ENCODE measurements at regions not wholly inside any gene's neighbourhood (a gene's known extent, or its start where the extent isn't known, plus 50 kb on each side); places are given as distances from the start of the nearest gene placed in this dataset.
A peak's percentile ranks its signal among the peaks of the same experiment; 100 is the strongest.

GRCh38 chr10:98332623-98333269, 64.8 kb upstream of the LOXL4 start:
- Mint-ChIP-seq H3K36me3 (no peaks in the 10 kb centered on the region), H3K27ac (no peak overlapping the region), H3K4me1 (no peaks in the 10 kb centered on the region), H3K4me3 (no peak overlapping the region), H3K9me3 (no peaks in the 10 kb centered on the region)
- ATAC-seq (no peak), DNase-seq (ENCODE audit: low spot score in 2 of 2) (no peak)

- H3K27ac Mint-ChIP-seq = no peak overlapping the region
- H3K9me3 Mint-ChIP-seq = no peaks in the 10 kb centered on the region
- peak; percentile 58 for ATAC-seq
- no peak for DNase-seq (ENCODE audit: low spot score in 2 of 2)
- no peak overlapping the region for H3K4me3 Mint-ChIP-seq
- H3K4me1 Mint-ChIP-seq = peaks cover under 1% of the 10 kb centered on the region
- no peaks in the 10 kb centered on the region for H3K36me3 Mint-ChIP-seq
Measured at GRCh38 chr10:98331885-98332284, 63.9 kb upstream of the LOXL4 start.

- no peaks in the 10 kb centered on the region for H3K9me3 Mint-ChIP-seq
- no peaks in the 10 kb centered on the region for H3K36me3 Mint-ChIP-seq
- peaks cover 7% of the 10 kb centered on the region for H3K4me1 Mint-ChIP-seq
- ATAC-seq (no peak), DNase-seq (ENCODE audit: low spot score in 2 of 2) (no peak)
- no peak overlapping the region for H3K4me3 Mint-ChIP-seq
- H3K27ac Mint-ChIP-seq = no peak overlapping the region
Measured at GRCh38 chr10:98330987-98331386, 63.0 kb upstream of the LOXL4 start.

GRCh38 chr10:98328640-98329039, 60.6 kb upstream of the LOXL4 start:
- Mint-ChIP-seq H3K4me1 (peaks cover 7% of the 10 kb centered on the region), H3K36me3 (no peaks in the 10 kb centered on the region), H3K4me3 (no peak overlapping the region)

GRCh38 chr10:98328163-98328562, 60.2 kb upstream of the LOXL4 start:
- ATAC-seq (no peak), DNase-seq (ENCODE audit: low spot score in 2 of 2) (no peak)
- no peak overlapping the region for H3K4me3 Mint-ChIP-seq
- H3K4me1 Mint-ChIP-seq = peaks cover 12% of the 10 kb centered on the region
- H3K27ac Mint-ChIP-seq = no peak overlapping the region
- no peaks in the 10 kb centered on the region for H3K9me3 Mint-ChIP-seq
- no peaks in the 10 kb centered on the region for H3K36me3 Mint-ChIP-seq

More at GRCh38 chr10:98328640-98329039, 60.6 kb upstream of the LOXL4 start:
- ATAC-seq (no peak), DNase-seq (ENCODE audit: low spot score in 2 of 2) (no peak)
- Mint-ChIP-seq H3K27ac (no peak overlapping the region), H3K9me3 (no peaks in the 10 kb centered on the region)

- peaks cover 14% of the 10 kb centered on the region for H3K4me1 Mint-ChIP-seq
- H3K4me3 Mint-ChIP-seq = no peak overlapping the region
- DNase-seq (ENCODE audit: low spot score in 2 of 2) (no peak), ATAC-seq (no peak)
- no peak overlapping the region for H3K27ac Mint-ChIP-seq
- H3K9me3 Mint-ChIP-seq = no peaks in the 10 kb centered on the region
- H3K36me3 Mint-ChIP-seq = no peaks in the 10 kb centered on the region
Measured at GRCh38 chr10:98326621-98327027, 58.6 kb upstream of the LOXL4 start.

GRCh38 chr10:98323221-98324164, 55.5 kb upstream of the LOXL4 start:
- Mint-ChIP-seq H3K36me3 (no peaks in the 10 kb centered on the region), H3K27ac (no peak overlapping the region), H3K4me3 (no peak overlapping the region), H3K4me1 (peaks cover 14% of the 10 kb centered on the region), H3K9me3 (no peaks in the 10 kb centered on the region)
- DNase-seq (ENCODE audit: low spot score in 2 of 2) = no peak
- peak; percentile 88 for ATAC-seq

GRCh38 chr10:98321186-98321780, 53.3 kb upstream of the LOXL4 start:
- DNase-seq (ENCODE audit: low spot score in 2 of 2) (no peak), ATAC-seq (no peak)
- Mint-ChIP-seq H3K36me3 (no peaks in the 10 kb centered on the region), H3K4me1 (peaks cover 17% of the 10 kb centered on the region), H3K9me3 (no peaks in the 10 kb centered on the region), H3K27ac (no peak overlapping the region), H3K4me3 (no peak overlapping the region)

GRCh38 chr10:98320486-98321185, 52.6 kb upstream of the LOXL4 start:
- ATAC-seq = no peak
- Mint-ChIP-seq H3K27ac (no peak overlapping the region), H3K9me3 (no peaks in the 10 kb centered on the region), H3K36me3 (no peaks in the 10 kb centered on the region), H3K4me1 (peaks cover 19% of the 10 kb centered on the region), H3K4me3 (no peak overlapping the region)
- DNase-seq (ENCODE audit: low spot score in 2 of 2) = no peak

- Mint-ChIP-seq H3K4me3 (no peak overlapping the region), H3K36me3 (no peaks in the 10 kb centered on the region), H3K9me3 (no peaks in the 10 kb centered on the region), H3K27ac (no peak overlapping the region), H3K4me1 (peaks cover 19% of the 10 kb centered on the region)
- DNase-seq (ENCODE audit: low spot score in 2 of 2) (no peak), ATAC-seq (no peak)
Measured at GRCh38 chr10:98318861-98319260, 50.9 kb upstream of the LOXL4 start.
